OCI-LY7 (cell line): ENCODE measurements at regions not wholly inside any gene's neighbourhood (a gene's known extent, or its start where the extent isn't known, plus 50 kb on each side); places are given as distances from the start of the nearest gene placed in this dataset.
"Not testable (repeated sequence)": the region's sequence is repeated elsewhere in the genome, so short reads cannot be mapped to it uniquely, and the experiment has no call there.

Experiments used
- BruUV-seq: library from RNA; stranded (reverse); fragments of 400-500 nt; replicated peaks from 2 replicates; lab custom pipeline; 2021; lab: Mats Ljungman, UMichigan
- CTCF ChIA-PET: fragments of 300-600 bp; sonication (Branson Sonifier 250); formaldehyde crosslinking; loops from one replicate; lab custom pipeline; 2022; ENCODE audit warnings: antibody characterized with exemption; ENCODE audit not compliant: unreplicated experiment; lab: Charles Lee
- POLR2A ChIA-PET: fragments of 300-600 bp; sonication (Branson Sonifier 250); formaldehyde crosslinking; loops from one replicate; lab custom pipeline; 2022; ENCODE audit warnings: antibody characterized with exemption; lab: Charles Lee
- DNase-seq: peaks from one replicate; pipeline ENCODE4 v3.0.0-alpha.2; 2015; ENCODE audit warnings: low spot score
- H2AFZ ChIP-seq: fragments of 200-600 bp; sonication (generic), shearing (Covaris generic); 2 replicates; pipeline ENCODE4 v1.6.1; 2014; ENCODE audit warnings: mild to moderate bottlenecking, antibody characterized with exemption, low read length, moderate library complexity
- H3K27ac ChIP-seq: fragments of 200-600 bp; sonication (generic); 2 replicates; pipeline ENCODE4 v1.5.1; 2014; ENCODE audit warnings: mixed run types, low read depth, mild to moderate bottlenecking, moderate library complexity, low read length, inconsistent platforms; ENCODE audit not compliant: poor library complexity, severe bottlenecking
- H3K36me3 ChIP-seq: fragments of 200-600 bp; sonication (generic); 2 replicates; pipeline ENCODE4 v1.6.1; 2014; ENCODE audit warnings: mild to moderate bottlenecking, antibody characterized with exemption, low read length, moderate library complexity, mixed read lengths; ENCODE audit not compliant: insufficient read depth
- H3K4me1 ChIP-seq: fragments of 200-600 bp; sonication (generic); 2 replicates; pipeline ENCODE4 v1.5.1; 2014; ENCODE audit warnings: mild to moderate bottlenecking, low read length; ENCODE audit not compliant: insufficient read depth, poor library complexity, severe bottlenecking
- H3K4me2 ChIP-seq: fragments of 200-600 bp; sonication (generic); 2 replicates; pipeline ENCODE4 v1.6.1; 2014; ENCODE audit warnings: mild to moderate bottlenecking, low read length
- H3K4me3 ChIP-seq: fragments of 200-600 bp; sonication (generic); 2 replicates; pipeline ENCODE4 v1.5.1; 2014; ENCODE audit warnings: mild to moderate bottlenecking, low read depth, low read length; ENCODE audit not compliant: poor library complexity, severe bottlenecking
- H3K79me2 ChIP-seq: fragments of 200-600 bp; sonication (generic); 2 replicates; pipeline ENCODE4 v1.6.1; 2016; ENCODE audit warnings: low read depth, mild to moderate bottlenecking, low read length, moderate library complexity, mixed read lengths; ENCODE audit not compliant: insufficient read depth
- H3K9me2 ChIP-seq: fragments of 200-600 bp; sonication (generic); 2 replicates; pipeline ENCODE4 v1.6.1; 2016; ENCODE audit warnings: mild to moderate bottlenecking, low read length, mixed read lengths; ENCODE audit not compliant: insufficient read depth
- H3K9me3 ChIP-seq: fragments of 200-600 bp; sonication (generic); 2 replicates; pipeline ENCODE4 v1.6.1; 2014; ENCODE audit warnings: mild to moderate bottlenecking, mixed run types, low read length, mixed read lengths
- H4K20me1 ChIP-seq: fragments of 200-600 bp; sonication (generic); 2 replicates; pipeline ENCODE4 v1.6.1; 2014; ENCODE audit warnings: mild to moderate bottlenecking, antibody characterized with exemption, low read length, moderate library complexity, mixed read lengths; ENCODE audit not compliant: insufficient read depth
- EZH2phosphoT487 ChIP-seq: fragments of 200-600 bp; sonication (generic); IDR thresholded peaks from 2 replicates; pipeline ENCODE4 v1.6.1; 2018; ENCODE audit warnings: low read depth, borderline replicate concordance, mild to moderate bottlenecking, mixed run types, antibody characterized with exemption, low read length, moderate library complexity, mixed read lengths
- intact Hi-C: fragments of 100-400 bp; cut with micrococcal nuclease; formaldehyde crosslinking; loops from one replicate; pipeline ENCODE4 v1.10.0; 2022; ENCODE audit not compliant: unreplicated experiment
- TF ChIP-seq, protein P1 (sequence below): fragments of 200-600 bp; sonication (generic); conservative IDR thresholded peaks from 2 replicates; pipeline ENCODE4 v1.5.1; 2014; ENCODE audit warnings: mild to moderate bottlenecking, antibody characterized with exemption, low read length, moderate library complexity, mixed read lengths

DNA sequence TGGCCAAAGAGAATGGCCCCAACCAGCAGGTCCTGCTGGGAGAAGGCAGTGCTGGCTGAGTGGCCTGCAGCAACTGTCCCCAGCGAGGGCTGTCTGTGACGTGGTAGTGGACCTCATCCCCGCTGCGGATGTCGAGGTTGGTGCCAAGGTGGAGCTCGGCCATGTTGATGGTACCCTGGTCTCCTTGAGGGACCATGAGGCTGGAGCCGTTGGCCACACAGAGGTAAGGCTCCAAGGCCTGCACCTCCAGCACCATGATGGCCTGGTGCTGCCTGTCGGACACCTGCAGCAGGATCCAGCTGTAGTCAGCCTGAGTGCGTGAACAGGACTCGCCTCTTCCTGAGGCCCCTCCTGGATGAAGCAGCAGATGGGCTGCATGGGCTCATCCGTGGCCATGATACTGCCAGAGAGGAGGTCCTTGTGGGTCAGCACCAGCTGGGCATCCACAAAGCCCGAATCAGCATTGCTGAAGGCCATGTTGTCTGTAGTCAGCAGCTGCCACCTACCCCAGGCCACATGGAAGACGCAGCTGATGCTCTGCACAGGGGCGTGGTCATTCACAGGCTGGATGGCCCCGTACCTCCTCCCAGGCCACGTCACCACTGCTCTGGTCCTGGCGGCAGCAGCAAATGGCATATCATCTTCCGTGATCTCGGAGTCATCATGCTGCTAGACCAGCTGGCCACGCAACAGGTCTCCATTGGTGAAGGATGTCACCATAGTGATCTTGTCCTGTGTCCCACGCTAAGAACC is 167.5 kb downstream of the GOLGA6L4 start:
- intact Hi-C loops = no loop called here
- Histone ChIP-seq H3K4me1 (no peaks in the 10 kb centered on the region), H3K4me3 (no peak overlapping the region), H3K79me2 (no peaks in the 10 kb centered on the region), H3K9me3 (no peaks in the 10 kb centered on the region), H3K9me2 (no peaks in the 10 kb centered on the region), H3K27ac (no peak overlapping the region), H3K36me3 (no peaks in the 10 kb centered on the region), H4K20me1 (no peaks in the 10 kb centered on the region), H3K4me2 (no peak overlapping the region), H2AFZ (no peak overlapping the region)
- POLR2A ChIA-PET = no interaction called here
- no TSS peak for BruUV-seq
- no peak for DNase-seq
- CTCF ChIA-PET = no interaction called here
- TF ChIP-seq, protein P1, sequence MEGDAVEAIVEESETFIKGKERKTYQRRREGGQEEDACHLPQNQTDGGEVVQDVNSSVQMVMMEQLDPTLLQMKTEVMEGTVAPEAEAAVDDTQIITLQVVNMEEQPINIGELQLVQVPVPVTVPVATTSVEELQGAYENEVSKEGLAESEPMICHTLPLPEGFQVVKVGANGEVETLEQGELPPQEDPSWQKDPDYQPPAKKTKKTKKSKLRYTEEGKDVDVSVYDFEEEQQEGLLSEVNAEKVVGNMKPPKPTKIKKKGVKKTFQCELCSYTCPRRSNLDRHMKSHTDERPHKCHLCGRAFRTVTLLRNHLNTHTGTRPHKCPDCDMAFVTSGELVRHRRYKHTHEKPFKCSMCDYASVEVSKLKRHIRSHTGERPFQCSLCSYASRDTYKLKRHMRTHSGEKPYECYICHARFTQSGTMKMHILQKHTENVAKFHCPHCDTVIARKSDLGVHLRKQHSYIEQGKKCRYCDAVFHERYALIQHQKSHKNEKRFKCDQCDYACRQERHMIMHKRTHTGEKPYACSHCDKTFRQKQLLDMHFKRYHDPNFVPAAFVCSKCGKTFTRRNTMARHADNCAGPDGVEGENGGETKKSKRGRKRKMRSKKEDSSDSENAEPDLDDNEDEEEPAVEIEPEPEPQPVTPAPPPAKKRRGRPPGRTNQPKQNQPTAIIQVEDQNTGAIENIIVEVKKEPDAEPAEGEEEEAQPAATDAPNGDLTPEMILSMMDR = no peak
- no peak for TF ChIP-seq EZH2phosphoT487

DNA sequence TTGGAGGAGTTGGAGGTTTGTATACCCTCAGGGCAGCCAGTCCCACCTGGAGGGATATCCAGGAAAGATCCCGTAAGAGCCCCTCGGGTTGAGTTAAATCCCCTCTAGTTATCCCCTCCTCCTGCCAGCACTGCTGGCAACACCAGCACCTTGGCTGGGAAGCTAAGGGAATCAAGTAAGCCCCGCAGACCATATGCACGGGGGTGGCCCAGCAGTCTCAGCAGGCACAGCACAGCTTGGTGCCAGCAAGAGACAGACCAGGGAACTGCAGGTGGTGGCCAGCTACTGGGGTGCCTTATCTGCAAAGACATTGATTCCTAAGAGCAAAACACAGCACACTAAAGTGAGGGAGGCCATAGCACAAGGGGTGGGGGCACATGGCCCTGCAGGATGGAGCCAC is 173.8 kb downstream of the GOLGA6L4 start:
- H3K4me3 ChIP-seq, H3K4me1 ChIP-seq, H2AFZ ChIP-seq, H3K27ac ChIP-seq, POLR2A ChIA-PET, BruUV-seq, H3K4me2 ChIP-seq, H3K9me2 ChIP-seq, H3K79me2 ChIP-seq, DNase-seq, intact Hi-C loops, CTCF ChIA-PET, H3K9me3 ChIP-seq, H4K20me1 ChIP-seq, H3K36me3 ChIP-seq: not testable (repeated sequence)

DNA sequence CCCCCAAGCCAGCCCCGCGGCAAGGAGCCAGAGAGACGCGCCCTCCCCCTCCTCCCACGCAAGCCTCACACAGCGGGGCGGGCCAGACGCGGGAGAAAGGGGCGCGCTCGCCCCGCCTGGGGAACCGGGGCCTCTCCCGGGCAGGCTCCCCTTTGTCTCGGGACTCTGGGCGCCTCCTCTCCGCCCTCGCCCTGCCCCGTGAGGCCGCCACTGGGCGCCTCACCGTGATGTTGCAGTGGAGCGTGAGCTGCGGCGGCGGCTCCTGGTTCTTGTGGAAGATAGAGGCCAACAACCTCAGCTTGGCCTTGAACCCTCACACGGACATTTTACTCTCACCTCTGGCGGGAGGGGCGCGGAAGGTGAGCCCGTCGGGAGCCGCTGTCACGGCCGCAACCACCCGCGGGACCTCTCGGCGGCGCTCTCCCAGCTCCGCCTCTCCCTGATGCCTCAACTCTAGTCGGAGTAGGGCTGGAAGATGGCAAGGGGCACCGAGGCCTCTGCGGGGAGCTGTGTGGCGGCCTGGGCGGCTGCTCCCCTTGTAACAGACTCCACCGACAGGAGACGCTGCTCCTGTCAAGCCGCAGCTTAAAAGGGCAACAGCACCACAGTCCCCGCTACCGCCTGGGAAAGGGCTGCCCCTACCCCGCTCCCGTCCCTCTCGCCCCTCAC is 179.2 kb upstream of the ZSCAN2 start:
- H3K9me3 ChIP-seq, H3K4me3 ChIP-seq: not testable (repeated sequence)

DNA sequence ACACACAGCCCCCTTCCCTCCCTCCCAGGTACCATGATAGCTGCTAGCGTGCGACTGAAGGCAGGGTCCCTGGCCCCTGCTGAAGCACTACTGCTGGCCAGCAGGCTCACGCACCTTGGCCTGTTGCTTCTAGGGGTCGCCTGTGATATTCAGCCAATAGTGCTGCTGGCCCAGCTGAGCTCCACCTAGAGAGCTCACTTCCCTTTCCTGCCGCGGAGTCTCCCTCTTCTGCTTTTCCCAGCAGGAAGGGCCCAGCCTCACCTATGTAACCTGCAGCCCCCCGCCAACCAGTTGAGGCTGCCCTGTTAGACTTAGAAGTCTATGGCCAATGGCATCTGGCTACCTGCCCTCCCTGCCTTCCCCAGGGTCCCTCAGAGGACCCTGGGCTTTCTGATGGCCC is 175.5 kb upstream of the ZSCAN2 start:
- not testable (repeated sequence) for BruUV-seq

More for the DNA sequence above, 179.2 kb upstream of the ZSCAN2 start:
- H3K4me2 ChIP-seq, H4K20me1 ChIP-seq, CTCF ChIA-PET, intact Hi-C loops, H3K36me3 ChIP-seq, BruUV-seq, DNase-seq, POLR2A ChIA-PET, H3K9me2 ChIP-seq, H3K27ac ChIP-seq, H2AFZ ChIP-seq, H3K4me1 ChIP-seq, H3K79me2 ChIP-seq: not testable (repeated sequence)

DNA sequence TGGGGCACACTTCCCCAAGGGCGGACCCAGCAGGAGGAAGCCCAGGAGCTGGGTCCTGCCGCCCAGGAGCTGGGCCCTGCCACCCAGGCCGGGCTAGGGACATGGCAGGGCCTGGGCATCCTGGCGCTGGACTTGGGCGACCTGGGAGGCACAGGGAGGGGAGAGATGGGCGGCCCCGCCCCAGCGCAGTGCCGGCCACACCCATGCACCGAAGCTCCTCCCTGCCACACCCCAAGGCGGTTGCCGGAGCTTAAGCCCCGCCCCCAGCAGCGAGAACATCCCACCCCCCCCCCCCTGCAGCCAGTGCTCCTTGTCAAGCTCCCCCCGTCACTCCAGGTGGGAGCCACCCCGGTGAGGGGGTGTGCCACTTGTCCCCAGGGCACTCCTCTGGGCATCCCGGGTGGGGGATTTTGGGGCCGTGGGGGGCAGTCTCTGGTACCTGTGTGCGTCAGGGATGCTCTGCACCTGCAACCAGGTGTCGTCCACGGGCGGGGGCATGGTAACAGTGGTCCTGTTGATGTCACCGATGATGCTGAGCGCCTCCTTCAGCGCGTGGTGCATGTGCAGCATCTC is 127.4 kb upstream of the ZSCAN2 start:
- intact Hi-C loops, H3K4me3 ChIP-seq, H2AFZ ChIP-seq, POLR2A ChIA-PET, BruUV-seq, H3K4me2 ChIP-seq, H3K4me1 ChIP-seq, H3K9me2 ChIP-seq, H3K9me3 ChIP-seq, H3K36me3 ChIP-seq, H3K27ac ChIP-seq, H4K20me1 ChIP-seq, CTCF ChIA-PET, H3K79me2 ChIP-seq, DNase-seq: not testable (repeated sequence)

More for the DNA sequence above, 175.5 kb upstream of the ZSCAN2 start:
- POLR2A ChIA-PET, H2AFZ ChIP-seq, H3K79me2 ChIP-seq, H4K20me1 ChIP-seq, H3K9me3 ChIP-seq, H3K4me2 ChIP-seq, CTCF ChIA-PET, H3K9me2 ChIP-seq, intact Hi-C loops, DNase-seq, H3K4me3 ChIP-seq, H3K4me1 ChIP-seq, H3K36me3 ChIP-seq, H3K27ac ChIP-seq: not testable (repeated sequence)
